A204.1 (cell line): ENCODE measurements at regions not wholly inside any gene's neighbourhood (a gene's known extent, or its start where the extent isn't known, plus 50 kb on each side); places are given as distances from the start of the nearest gene placed in this dataset.

Source experiments
- FAIRE-seq: peaks from 2 replicates; lab custom pipeline; 2012; peaks lifted over from hg19 to GRCh38; lab: Jason Lieb, UNC

DNA sequence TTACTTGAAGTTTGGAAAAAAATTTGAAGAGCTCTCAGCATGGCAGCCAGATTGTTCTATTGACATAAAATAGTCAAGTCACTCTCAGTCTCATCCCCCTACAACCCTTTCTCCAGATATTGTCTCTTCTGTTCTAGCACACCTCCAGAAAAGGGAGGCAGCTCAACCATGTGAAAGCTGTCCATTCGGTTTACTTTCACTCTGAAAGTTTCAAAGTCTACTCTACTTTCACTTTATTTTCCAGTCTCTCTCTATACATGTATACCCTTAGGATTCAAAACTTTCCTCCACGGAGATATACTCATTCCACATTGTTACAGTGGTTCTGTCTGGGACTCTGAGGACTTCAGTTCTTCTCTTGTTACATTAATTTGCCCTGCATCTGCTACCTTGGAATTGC lies 111.0 kb upstream of the STAC start:
- FAIRE-seq: no peak

DNA sequence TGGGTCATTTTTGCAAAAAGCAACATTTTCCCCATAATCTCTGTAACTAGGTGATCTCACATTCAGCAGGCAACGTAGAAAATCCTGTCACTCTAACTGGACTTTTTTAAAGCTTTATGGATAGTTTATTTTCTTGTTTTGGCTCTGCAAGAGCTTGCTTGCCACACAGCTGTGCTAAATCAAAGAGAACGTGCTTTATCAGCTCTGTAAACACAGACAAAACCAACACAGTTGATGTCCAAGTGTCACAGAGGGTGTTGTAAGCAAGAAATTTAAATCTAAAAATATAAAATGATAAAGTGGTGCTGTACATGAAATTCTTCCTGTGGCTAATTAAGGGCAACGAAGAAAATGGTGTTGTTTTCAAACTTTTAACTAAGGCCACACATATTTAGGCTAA lies 97.5 kb upstream of the STAC start:
- FAIRE-seq: no peak

DNA sequence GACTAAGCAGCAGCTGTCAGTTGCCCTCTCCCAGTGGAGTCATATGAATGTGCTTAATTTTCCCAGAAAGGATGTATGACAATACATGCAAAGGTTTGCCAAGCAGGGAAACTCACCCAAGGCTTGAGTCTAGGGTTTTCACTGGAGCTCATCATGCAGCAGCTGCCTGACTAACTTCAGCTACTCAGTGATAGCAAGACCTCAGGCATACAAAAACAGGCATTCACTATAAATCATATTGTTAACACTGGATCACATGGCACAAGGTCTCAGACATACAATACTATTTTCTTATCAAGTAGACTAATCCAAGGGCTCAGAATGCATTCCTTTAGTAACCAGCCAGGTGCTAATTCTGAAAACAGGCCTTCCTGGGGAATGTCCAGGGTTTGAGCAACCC lies 85.0 kb upstream of the STAC start:
- no peak for FAIRE-seq

DNA sequence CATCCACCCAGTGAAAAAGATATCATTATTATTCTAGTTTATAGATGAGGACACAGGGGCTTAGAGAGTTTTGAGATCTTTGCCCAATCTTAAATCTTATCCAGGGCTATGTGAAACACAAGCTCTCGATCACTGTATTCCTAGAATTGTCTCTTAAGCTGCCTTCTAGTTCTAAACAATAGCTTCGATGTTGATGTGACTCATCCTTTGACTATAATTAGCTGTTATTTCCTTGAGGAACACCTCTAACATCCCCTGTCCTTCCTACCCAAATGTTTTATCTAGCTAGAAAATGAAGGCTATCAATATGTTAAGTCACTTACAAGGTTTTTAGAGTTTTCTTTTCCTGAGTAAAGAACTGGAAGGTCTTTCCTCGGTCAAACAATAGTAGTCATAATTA lies 83.1 kb upstream of the STAC start:
- FAIRE-seq: no peak

DNA sequence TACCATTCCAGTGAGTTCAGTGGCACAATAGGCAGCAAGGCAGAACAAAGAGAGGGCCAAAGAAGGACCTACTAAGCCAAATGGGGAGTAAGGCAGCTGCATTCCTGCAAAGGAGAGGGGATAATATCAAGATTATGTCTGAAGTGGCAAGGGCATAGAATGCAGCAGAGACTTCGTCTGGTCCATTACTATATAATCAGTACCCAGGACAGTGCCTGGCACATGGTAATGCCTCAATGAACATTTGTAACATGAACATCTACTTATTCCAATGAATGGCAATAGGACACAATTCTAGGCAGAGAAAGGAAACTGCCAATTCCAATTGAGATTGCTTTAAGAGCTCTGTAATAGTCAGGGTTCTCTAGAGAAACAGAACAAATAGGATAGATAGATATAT lies 82.1 kb upstream of the STAC start:
- no peak for FAIRE-seq

DNA sequence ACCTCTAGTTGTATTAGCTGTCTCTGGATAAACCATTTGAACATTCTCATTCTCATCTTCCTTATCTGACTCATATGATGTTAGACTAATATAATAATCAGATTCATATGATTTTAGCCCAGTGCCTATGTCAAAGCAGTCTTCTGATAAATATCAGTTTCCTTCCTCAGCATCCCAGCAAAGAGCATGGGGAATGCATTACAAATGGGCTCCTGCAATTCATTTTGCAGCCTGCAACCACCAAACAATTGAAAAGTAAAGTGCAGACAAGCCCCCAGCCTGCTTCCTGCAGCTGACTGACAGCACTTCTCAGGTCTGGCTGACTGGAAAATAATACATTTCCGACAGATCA lies 78.2 kb upstream of the STAC start:
- FAIRE-seq: no peak

DNA sequence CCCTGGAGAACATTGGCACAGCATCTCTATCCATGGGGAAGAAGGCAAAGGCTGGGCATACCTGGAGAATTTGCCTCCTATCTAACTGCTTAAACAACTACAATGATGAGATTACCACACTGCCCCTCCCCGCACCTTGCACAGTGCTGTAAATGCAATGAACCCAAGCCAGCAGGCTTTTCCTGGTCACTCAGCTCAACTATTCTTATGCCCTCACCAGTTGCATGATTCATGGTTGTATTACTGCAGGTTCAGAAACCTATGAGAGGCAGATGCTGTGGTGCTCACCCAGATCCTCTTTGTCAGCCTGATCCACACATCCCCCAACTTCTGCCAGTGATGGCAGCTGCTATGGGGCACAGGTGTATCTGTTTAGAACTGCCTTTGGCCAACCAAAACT lies 77.7 kb upstream of the STAC start:
- FAIRE-seq: no peak

DNA sequence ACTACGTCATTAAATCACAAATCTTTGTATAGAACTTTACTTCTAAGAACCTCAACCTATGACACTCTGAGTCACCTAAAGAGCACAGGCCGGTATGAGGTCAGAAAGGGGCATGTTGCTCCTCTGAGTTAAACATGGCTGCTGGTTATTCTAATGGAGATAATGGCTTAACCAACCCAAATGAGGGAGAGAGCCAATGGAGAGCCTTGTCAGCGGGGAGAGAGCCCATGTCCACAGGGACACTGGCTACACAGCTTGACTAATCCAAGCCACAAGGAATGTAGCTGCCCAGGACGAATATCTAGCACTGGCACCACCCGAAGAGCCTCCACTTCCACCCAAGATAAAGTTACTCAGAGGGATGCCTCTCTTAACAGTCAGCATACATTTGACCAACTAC lies 77.0 kb upstream of the STAC start:
- FAIRE-seq: no peak

DNA sequence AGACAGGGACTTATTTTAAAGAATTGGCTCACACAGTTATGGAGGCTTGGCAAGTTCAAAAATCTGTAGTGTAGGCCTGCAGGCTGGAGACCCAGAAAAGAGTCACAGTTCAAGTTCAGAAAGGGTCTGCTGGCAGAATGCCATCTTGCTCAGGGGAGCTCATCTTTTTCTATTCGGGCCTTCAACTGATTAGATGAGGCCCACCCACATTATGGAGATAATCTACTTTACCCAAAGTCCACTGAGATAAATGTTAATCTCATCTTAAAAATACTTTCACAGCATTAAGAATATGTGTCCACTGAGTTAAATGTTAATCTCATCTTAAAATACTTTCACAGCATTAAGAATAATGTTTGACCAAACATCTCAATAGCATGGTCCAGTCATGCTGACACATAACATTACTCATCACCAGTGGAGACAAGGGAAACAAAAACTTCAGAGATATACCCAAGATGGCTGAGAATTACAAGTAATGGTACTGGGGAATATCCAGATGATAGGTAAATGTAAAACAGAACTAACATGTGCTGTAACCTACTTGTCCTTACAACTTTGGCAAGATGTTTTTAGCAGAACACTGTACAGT lies 74.3 kb upstream of the STAC start:
- FAIRE-seq: no peak

DNA sequence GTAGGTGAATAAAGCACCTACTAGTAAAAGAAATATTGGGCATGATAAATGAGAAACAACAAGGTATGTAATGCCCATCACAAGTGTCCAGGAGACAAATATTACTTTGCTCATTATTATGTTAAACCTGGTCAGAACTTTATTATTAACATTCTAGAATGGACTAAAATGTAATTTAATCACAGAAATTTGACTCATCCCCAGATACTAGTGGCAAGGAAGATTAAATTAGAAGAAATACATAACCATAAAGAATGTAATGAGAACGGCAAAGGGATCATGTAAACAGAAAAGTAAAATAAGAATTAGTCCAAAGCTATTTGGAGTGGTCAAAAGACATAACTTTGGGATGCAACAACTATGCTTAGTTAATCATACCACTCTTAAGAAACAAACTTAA lies 71.2 kb upstream of the STAC start:
- FAIRE-seq: no peak

DNA sequence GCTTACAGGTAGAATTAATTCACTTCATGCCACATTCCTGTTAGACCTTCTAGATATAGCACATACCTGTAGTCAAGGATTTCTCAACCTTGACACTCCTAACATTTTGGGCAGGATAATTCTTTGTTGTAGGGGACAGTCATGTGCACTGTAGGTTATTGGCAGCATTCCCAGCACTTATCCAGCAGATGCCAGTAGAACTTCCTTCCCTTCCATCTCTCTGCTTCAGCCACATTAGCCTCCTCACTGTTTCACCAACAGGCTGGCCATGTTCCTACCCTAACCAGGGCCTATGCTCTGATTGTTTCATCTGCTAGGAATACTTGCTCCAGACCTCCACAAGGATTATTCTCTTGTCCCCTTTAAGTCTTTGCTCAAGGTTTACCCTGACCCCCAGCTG lies 68.0 kb upstream of the STAC start:
- no peak for FAIRE-seq

DNA sequence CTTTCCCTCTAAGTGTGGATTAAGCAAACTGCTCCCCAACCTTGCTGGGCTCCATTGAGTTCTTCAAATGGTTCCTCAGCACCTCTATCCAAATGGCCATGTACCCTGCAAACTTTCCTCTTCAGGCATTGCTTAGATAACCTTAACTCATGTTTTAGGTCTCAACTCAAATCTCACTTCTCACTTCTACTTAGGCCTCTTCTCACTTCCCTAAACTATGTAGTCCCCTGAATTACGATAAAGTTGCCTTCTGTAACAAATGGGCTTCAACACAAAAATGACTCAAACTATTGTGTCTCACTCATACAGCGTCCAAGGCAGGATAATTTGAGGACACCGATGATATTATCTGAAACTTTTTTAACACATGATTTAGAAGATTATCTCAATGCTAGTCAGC lies 62.4 kb upstream of the STAC start:
- FAIRE-seq: no peak

DNA sequence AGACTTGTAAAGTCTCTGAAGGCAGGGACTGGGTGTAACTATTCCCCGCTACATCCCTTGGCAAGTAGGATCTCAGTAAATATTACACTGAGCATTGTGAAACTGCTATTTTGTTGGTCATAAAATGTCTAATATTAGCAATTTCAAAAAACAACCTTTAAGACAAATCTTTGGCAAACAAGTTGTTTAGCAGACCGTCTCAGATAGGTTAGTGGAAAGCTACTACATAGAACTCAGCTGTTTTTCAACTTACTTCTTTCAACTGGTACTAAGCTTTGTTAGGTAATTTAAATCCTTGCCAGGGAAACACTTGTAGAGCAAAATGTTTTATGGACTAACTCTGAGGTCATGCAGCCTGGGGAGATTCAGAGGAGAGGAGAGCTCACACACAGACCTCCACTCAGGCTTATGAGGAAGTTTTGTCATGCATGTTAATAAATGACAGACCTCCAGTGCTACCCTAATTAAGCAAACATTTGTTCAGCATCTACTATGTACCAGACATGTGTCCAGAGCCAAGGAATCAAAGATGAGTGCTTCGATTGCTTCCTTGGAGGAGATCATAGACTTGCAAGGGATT lies 61.6 kb upstream of the STAC start:
- no peak for FAIRE-seq

DNA sequence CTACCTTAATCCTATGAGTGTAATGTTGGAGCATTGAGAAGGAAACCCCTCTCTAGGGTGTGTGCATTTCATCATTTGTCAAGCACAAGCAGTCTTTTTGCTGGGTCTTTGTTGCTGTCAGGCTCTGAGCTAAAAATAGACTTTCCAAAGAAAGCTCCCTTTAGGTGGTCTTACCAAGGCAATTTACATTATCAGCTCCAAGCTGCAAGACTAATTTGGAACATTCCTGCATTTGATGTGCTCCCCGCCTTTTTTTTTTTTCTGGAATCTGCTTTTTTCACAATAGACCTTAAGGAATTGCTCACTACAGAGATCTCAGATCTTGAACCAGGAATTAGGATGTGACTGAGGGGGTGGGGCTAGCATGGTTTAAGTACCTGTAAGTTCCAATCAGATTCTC lies 60.6 kb upstream of the STAC start:
- FAIRE-seq: no peak
